GM23338 (cell line): ENCODE measurements at regions not wholly inside any gene's neighbourhood (a gene's known extent, or its start where the extent isn't known, plus 50 kb on each side); places are given as distances from the start of the nearest gene placed in this dataset.
A peak's percentile ranks its signal among the peaks of the same experiment; 100 is the strongest.

Experiments
- ATAC-seq: fragments of 200-7000 bp; cut with Tn5 transposase; 3 replicates; pipeline ENCODE4 v1.9.1; 2020
- DNase-seq: peaks from one replicate; pipeline ENCODE4 v3.0.0-alpha.2; 2015; ENCODE audit warnings: low spot score
- H2AFZ ChIP-seq: fragments of 200-600 bp; sonication (generic); 2 replicates; pipeline ENCODE4 v1.8.0; 2016; ENCODE audit warnings: antibody characterized with exemption, mild to moderate bottlenecking, moderate library complexity
- H3F3A ChIP-seq: fragments of 200-600 bp; sonication (generic); replicated peaks from 2 replicates; pipeline ENCODE4 v1.8.0; 2017; ENCODE audit warnings: antibody characterized with exemption, mixed run types, low read depth
- H3K27ac ChIP-seq: fragments of 200-600 bp; sonication (generic); 2 replicates; pipeline ENCODE4 v1.6.1; 2016; ENCODE audit warnings: low read depth
- H3K27me3 ChIP-seq: fragments of 200-600 bp; sonication (generic); 2 replicates; pipeline ENCODE4 v1.8.0; 2016; ENCODE audit warnings: mild to moderate bottlenecking, mixed run types, moderate library complexity; ENCODE audit not compliant: insufficient read depth
- H3K36me3 ChIP-seq: fragments of 200-600 bp; sonication (generic); 2 replicates; pipeline ENCODE4 v1.8.0; 2016; ENCODE audit warnings: mild to moderate bottlenecking; ENCODE audit not compliant: insufficient read depth
- H3K4me1 ChIP-seq: fragments of 200-600 bp; sonication (generic); 2 replicates; pipeline ENCODE4 v1.8.0; 2016; ENCODE audit warnings: mild to moderate bottlenecking, moderate library complexity; ENCODE audit not compliant: insufficient read depth
- H3K4me2 ChIP-seq: fragments of 200-600 bp; sonication (generic); 2 replicates; pipeline ENCODE4 v1.7.1; 2017; ENCODE audit warnings: mixed run types
- H3K4me3 ChIP-seq: fragments of 200-600 bp; sonication (generic); 2 replicates; pipeline ENCODE4 v1.6.1; 2016; ENCODE audit warnings: mixed run types
- H3K79me2 ChIP-seq: fragments of 200-600 bp; sonication (generic); replicated peaks from 2 replicates; pipeline ENCODE4 v1.8.0; 2017; ENCODE audit warnings: mild to moderate bottlenecking; ENCODE audit not compliant: insufficient read depth
- H3K9me2 ChIP-seq: fragments of 200-600 bp; sonication (generic); 2 replicates; pipeline ENCODE4 v1.8.0; 2017; ENCODE audit not compliant: insufficient read depth
- H4K20me1 ChIP-seq: fragments of 200-600 bp; sonication (generic); replicated peaks from 2 replicates; pipeline ENCODE4 v1.8.0; 2017; ENCODE audit warnings: mild to moderate bottlenecking; ENCODE audit not compliant: insufficient read depth
- H3K27ac Mint-ChIP-seq: 2 replicates; pipeline ENCODE4 v1.8.0; 2020; ENCODE audit warnings: inconsistent platforms, mild to moderate bottlenecking, moderate library complexity, mixed read lengths
- H3K27me3 Mint-ChIP-seq: 3 replicates; pipeline ENCODE4 v1.8.0; 2022; ENCODE audit warnings: low read depth, mild to moderate bottlenecking, moderate library complexity, mixed read lengths, inconsistent platforms; ENCODE audit not compliant: insufficient read depth, poor library complexity
- H3K36me3 Mint-ChIP-seq: 3 replicates; pipeline ENCODE4 v1.8.0; 2021; ENCODE audit warnings: low read depth, mild to moderate bottlenecking, inconsistent platforms, moderate library complexity, mixed read lengths
- H3K4me1 Mint-ChIP-seq: 3 replicates; pipeline ENCODE4 v1.8.0; 2020; ENCODE audit warnings: mild to moderate bottlenecking, inconsistent platforms, mixed read lengths
- H3K4me3 Mint-ChIP-seq: 3 replicates; pipeline ENCODE4 v1.8.0; 2021; ENCODE audit warnings: moderate library complexity, mild to moderate bottlenecking, inconsistent platforms, mixed read lengths
- H3K9me3 Mint-ChIP-seq: 3 replicates; pipeline ENCODE4 v1.8.0; 2020; ENCODE audit warnings: moderate library complexity, mild to moderate bottlenecking, inconsistent platforms, mixed read lengths
- CTCF ChIP-seq, 2 experiments: fragments of 200-600 bp in 1 of 2; sonication (generic) in 1 of 2; conservative IDR thresholded peaks; 2 replicates each; pipeline versions ENCODE4 v1.5.1 to v1.6.1; 2016 to 2017; ENCODE audit warnings: antibody characterized with exemption in 2 of 2, low read depth in 2 of 2, mild to moderate bottlenecking in 2 of 2, moderate library complexity in 1 of 2
- JUNB ChIP-seq: IDR thresholded peaks from one replicate; pipeline ENCODE4 v1.6.1; 2016; ENCODE audit warnings: antibody characterized with exemption; ENCODE audit not compliant: unreplicated experiment
- NANOG ChIP-seq: IDR thresholded peaks from 2 replicates; pipeline ENCODE4 v1.6.1; 2016; ENCODE audit warnings: antibody characterized with exemption, borderline replicate concordance
- POLR2AphosphoS5 ChIP-seq: IDR thresholded peaks from 2 replicates; pipeline ENCODE4 v1.6.1; 2016; ENCODE audit warnings: antibody characterized with exemption, low read depth
- REST ChIP-seq: IDR thresholded peaks from one replicate; pipeline ENCODE4 v1.6.1; 2018; ENCODE audit warnings: antibody characterized with exemption; ENCODE audit not compliant: unreplicated experiment
- STAT1 ChIP-seq: IDR thresholded peaks from one replicate; pipeline ENCODE4 v1.6.1; 2016; ENCODE audit warnings: antibody characterized with exemption; ENCODE audit not compliant: unreplicated experiment
- ZNF462 ChIP-seq: fragments of 250-450 bp; sonication (Bioruptor Pico); IDR thresholded peaks from 2 replicates; pipeline ENCODE4 v1.5.0; 2020; ENCODE audit warnings: mild to moderate bottlenecking, moderate library complexity

- Mint-ChIP-seq H3K9me3 (peaks cover 25% of the 10 kb centered on the region), H3K27ac (no peak overlapping the region), H3K27me3 (peaks cover 4% of the 10 kb centered on the region), H3K4me3 (no peak overlapping the region), H3K36me3 (peaks cover 10% of the 10 kb centered on the region; the same call in 1 of the 3 replicates), H3K4me1 (peaks cover 15% of the 10 kb centered on the region)
- H3K27me3 ChIP-seq = no peaks in the 10 kb centered on the region
- ATAC-seq (no peak), DNase-seq (no peak)
- H3K4me2 ChIP-seq = no peak overlapping the region
- H3K79me2 ChIP-seq = no peaks in the 10 kb centered on the region
- peaks cover 10% of the 10 kb centered on the region; the same call in 1 of the 2 replicates for H3K36me3 ChIP-seq
- peaks cover 21% of the 10 kb centered on the region for H3K4me1 ChIP-seq
- no peak overlapping the region for H3K27ac ChIP-seq
- H3F3A ChIP-seq = no peaks in the 10 kb centered on the region
- H3K9me2 ChIP-seq = peaks cover 4% of the 10 kb centered on the region; the same call in 1 of the 2 replicates
- H4K20me1 ChIP-seq = no peaks in the 10 kb centered on the region
- H2AFZ ChIP-seq = 0 out of 2 replicates have a peak overlapping the region, but pooled peaks have one; percentile 28
- TF ChIP-seq NANOG (no peak), JUNB (no peak), REST (no peak), CTCF (conservative IDR thresholded peaks at IDR 0.05; ENCODE audit: low read depth in 2 of 2) (no peak), POLR2AphosphoS5 (no peak)
- no peak overlapping the region for H3K4me3 ChIP-seq
These were observed 122.1 kb downstream of the TMEM17 start for GRCh38 chr2:62383846-62384245.

DNA sequence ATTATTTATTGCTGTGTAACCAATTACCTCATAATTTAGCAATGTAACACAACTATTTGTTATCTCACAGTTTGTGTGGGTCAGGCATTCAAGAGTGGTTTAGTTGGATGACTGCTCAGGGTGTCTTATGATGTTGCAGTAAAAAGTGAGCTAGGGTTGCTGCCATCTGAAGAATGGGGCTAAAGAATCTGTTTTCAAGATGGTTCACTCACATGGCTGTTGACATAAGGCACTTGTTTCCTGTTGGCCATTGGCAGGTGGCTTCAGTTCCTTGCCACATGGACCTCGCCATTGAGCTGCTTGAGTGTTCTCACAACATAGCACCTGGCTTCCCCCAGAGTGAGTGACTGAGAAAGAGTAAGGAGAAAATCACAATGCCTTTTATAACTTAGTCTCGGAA is 123.2 kb downstream of the TMEM17 start:
- ATAC-seq = no peak
- H3K27ac Mint-ChIP-seq = no peak overlapping the region
- Histone ChIP-seq H3K4me3 (no peak overlapping the region), H3K9me2 (peaks cover 4% of the 10 kb centered on the region; the same call in 1 of the 2 replicates), H3K4me2 (peak overlapping the region; percentile 42; the same call in 1 of the 2 replicates), H3K27me3 (no peaks in the 10 kb centered on the region), H3K4me1 (peaks cover 25% of the 10 kb centered on the region), H4K20me1 (no peaks in the 10 kb centered on the region), H2AFZ (no peak overlapping the region), H3F3A (no peaks in the 10 kb centered on the region), H3K36me3 (peaks cover 10% of the 10 kb centered on the region; the same call in 1 of the 2 replicates), H3K27ac (no peak overlapping the region), H3K79me2 (no peaks in the 10 kb centered on the region)
- peaks cover 5% of the 10 kb centered on the region for H3K27me3 Mint-ChIP-seq
- no peak for TF ChIP-seq JUNB
- TF ChIP-seq ZNF462 = no peak
- no peak for TF ChIP-seq STAT1
- DNase-seq = no peak
- no peak overlapping the region for H3K4me3 Mint-ChIP-seq
- peaks cover 16% of the 10 kb centered on the region for H3K4me1 Mint-ChIP-seq
- peaks cover 10% of the 10 kb centered on the region; the same call in 1 of the 3 replicates for H3K36me3 Mint-ChIP-seq
- H3K9me3 Mint-ChIP-seq = peaks cover 22% of the 10 kb centered on the region
